ENCODE measurements at regions not wholly inside any gene's neighbourhood (a gene's known extent, or its start where the extent isn't known, plus 50 kb on each side); places are given as distances from the start of the nearest gene placed in this dataset.

GRCh38 chr18:41038071-41038470, 917.0 kb upstream of the PIK3C3 start:
- Histone ChIP-seq H3K36me3 (no peaks in the 10 kb centered on the region), H3K27me3 (no peaks in the 10 kb centered on the region), H3K4me1 (ENCODE audit: insufficient read depth) (no peaks in the 10 kb centered on the region), H3K4me3 (no peak overlapping the region), H3K9me3 (no peaks in the 10 kb centered on the region), H3K27ac (no peak overlapping the region)
- intact Hi-C loops (cut with DNase I), result no loop called here
- 25 to 30% (median 28%) methylated on average over 1 of the region's 1 CpG for WGBS, 3 donors
- TF ChIP-seq EP300 (IDR thresholded peaks at IDR 0.05), result no peak
- TF ChIP-seq POLR2A (IDR thresholded peaks at IDR 0.05), result no peak
- no peak for TF ChIP-seq CTCF (IDR thresholded peaks at IDR 0.05)
- DNase-seq, result no peak

- no peaks in the 10 kb centered on the region for H3K27me3 ChIP-seq
- no peak overlapping the region for H3K4me3 ChIP-seq
- WGBS, 3 donors, result 70 to 90% (median 88%) methylated on average over 6 of the region's 6 CpGs
- intact Hi-C loops (cut with DNase I), result no loop called here
- H3K9me3 ChIP-seq, result no peaks in the 10 kb centered on the region
- no peaks in the 10 kb centered on the region for H3K36me3 ChIP-seq
- H3K4me1 ChIP-seq (ENCODE audit: insufficient read depth), result no peaks in the 10 kb centered on the region
- no peak for DNase-seq
- no peak overlapping the region for H3K27ac ChIP-seq
- TF ChIP-seq CTCF (IDR thresholded peaks at IDR 0.05), result no peak
- TF ChIP-seq EP300 (IDR thresholded peaks at IDR 0.05), result no peak
- TF ChIP-seq POLR2A (IDR thresholded peaks at IDR 0.05), result no peak
These were observed 918.7 kb upstream of the PIK3C3 start for GRCh38 chr18:41036346-41036745.

- Histone ChIP-seq H3K36me3 (no peaks in the 10 kb centered on the region), H3K9me3 (no peaks in the 10 kb centered on the region), H3K4me1 (ENCODE audit: insufficient read depth) (no peaks in the 10 kb centered on the region), H3K27ac (no peak overlapping the region), H3K4me3 (no peak overlapping the region), H3K27me3 (no peaks in the 10 kb centered on the region)
- intact Hi-C loops (cut with DNase I), result loop anchor here in 1 of 4 donors (5.0 kb wide), 1 partner anchor 48 kb away; no protein-coding TSS in a partner anchor
- WGBS, 3 donors, result 74 to 89% (median 84%) methylated on average over 2 of the region's 2 CpGs
- no peak for TF ChIP-seq POLR2A (IDR thresholded peaks at IDR 0.05)
- TF ChIP-seq EP300 (IDR thresholded peaks at IDR 0.05), result no peak
- no peak for TF ChIP-seq CTCF (IDR thresholded peaks at IDR 0.05)
- DNase-seq, result no peak
These were observed 920.6 kb upstream of the PIK3C3 start for GRCh38 chr18:41034413-41034812.

DNA sequence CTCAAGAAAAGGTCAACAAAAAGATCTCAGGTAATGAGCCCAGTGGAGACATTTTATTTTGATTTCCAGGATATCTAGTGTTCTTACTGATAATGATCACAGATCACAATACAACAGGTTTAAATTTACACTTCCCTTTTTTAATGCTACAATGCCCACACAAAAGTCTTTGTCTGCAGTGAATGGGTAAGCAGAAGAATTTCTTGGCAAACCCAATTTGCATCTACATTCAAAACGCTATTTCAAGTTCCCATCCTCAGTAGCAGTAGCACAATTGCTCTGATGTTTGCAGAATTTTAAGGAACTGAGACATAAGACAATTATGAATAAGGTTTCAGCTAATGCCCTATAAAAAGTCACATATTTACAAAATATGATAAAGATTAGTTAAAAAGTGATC, 929.4 kb upstream of the PIK3C3 start:
- Histone ChIP-seq H3K27me3 (no peaks in the 10 kb centered on the region), H3K36me3 (no peaks in the 10 kb centered on the region), H3K9me3 (no peaks in the 10 kb centered on the region), H3K4me3 (no peak overlapping the region), H3K27ac (no peak overlapping the region), H3K4me1 (ENCODE audit: insufficient read depth) (no peaks in the 10 kb centered on the region)
- DNase-seq, result no peak
- 74 to 87% (median 83%) methylated on average over 1 of the region's 1 CpG for WGBS, 3 donors
- intact Hi-C loops (cut with DNase I), result no loop called here
- no peak for TF ChIP-seq EP300 (IDR thresholded peaks at IDR 0.05)
- no peak for TF ChIP-seq CTCF (IDR thresholded peaks at IDR 0.05)
- no peak for TF ChIP-seq POLR2A (IDR thresholded peaks at IDR 0.05)

GRCh38 chr18:41024792-41025191, 930.2 kb upstream of the PIK3C3 start:
- intact Hi-C loops (cut with DNase I), result no loop called here
- no peak overlapping the region for H3K4me3 ChIP-seq

More at GRCh38 chr18:41024792-41025191, 930.2 kb upstream of the PIK3C3 start:
- H3K27ac ChIP-seq, result no peak overlapping the region
- 81 to 89% (median 84%) methylated on average over 2 of the region's 2 CpGs for WGBS, 3 donors
- no peak for TF ChIP-seq CTCF (IDR thresholded peaks at IDR 0.05)
- no peak for TF ChIP-seq EP300 (IDR thresholded peaks at IDR 0.05)
- no peak for TF ChIP-seq POLR2A (IDR thresholded peaks at IDR 0.05)
- no peaks in the 10 kb centered on the region for H3K36me3 ChIP-seq
- H3K9me3 ChIP-seq, result no peaks in the 10 kb centered on the region
- H3K4me1 ChIP-seq (ENCODE audit: insufficient read depth), result no peaks in the 10 kb centered on the region
- no peaks in the 10 kb centered on the region for H3K27me3 ChIP-seq
- no peak for DNase-seq

All from ovary (tissue), 7 donors.